ACHN (cell line): ENCODE measurements at regions not wholly inside any gene's neighbourhood (a gene's known extent, or its start where the extent isn't known, plus 50 kb on each side); places are given as distances from the start of the nearest gene placed in this dataset.

Experiments used
- DNase-seq: peaks from one replicate; pipeline ENCODE4 v3.0.0-alpha.2; 2015
- in situ Hi-C: cut with HindIII; loops from 2 replicates; pipeline ENCODE4 v1.10.0; 2017; ENCODE audit warnings: low sequenced_read_pairs, low pct_ligation_motif_present, low pct_unique_long_range_greater_than_20kb

- in situ Hi-C loops = no loop called here
- no peak for DNase-seq
Observed at GRCh38 chr3:55200906-55201305, 273.0 kb upstream of the LRTM1 start.

GRCh38 chr3:55198554-55198953 lies 270.7 kb upstream of the LRTM1 start:
- no peak for DNase-seq
- in situ Hi-C loops = no loop called here

GRCh38 chr3:55197021-55197420 lies 269.2 kb upstream of the LRTM1 start:
- no peak for DNase-seq
- in situ Hi-C loops = no loop called here

GRCh38 chr3:55196495-55196894 lies 268.6 kb upstream of the LRTM1 start:
- in situ Hi-C loops = no loop called here
- no peak for DNase-seq

GRCh38 chr3:55194376-55194775 lies 266.5 kb upstream of the LRTM1 start:
- no peak for DNase-seq
- in situ Hi-C loops = no loop called here

- peak; percentile 48 for DNase-seq
- in situ Hi-C loops = no loop called here
Observed at GRCh38 chr3:55191911-55192775, 264.3 kb upstream of the LRTM1 start.

GRCh38 chr3:55190331-55190730 lies 262.5 kb upstream of the LRTM1 start:
- in situ Hi-C loops = no loop called here

GRCh38 chr3:55189359-55189801 lies 261.5 kb upstream of the LRTM1 start:
- DNase-seq = no peak

More at GRCh38 chr3:55190331-55190730, 262.5 kb upstream of the LRTM1 start:
- no peak for DNase-seq

GRCh38 chr3:55185380-55185779 lies 257.5 kb upstream of the LRTM1 start:
- DNase-seq = no peak
- in situ Hi-C loops = no loop called here

More at GRCh38 chr3:55189359-55189801, 261.5 kb upstream of the LRTM1 start:
- in situ Hi-C loops = no loop called here

- DNase-seq = no peak
- in situ Hi-C loops = no loop called here
Observed at GRCh38 chr3:55183201-55183600, 255.3 kb upstream of the LRTM1 start.

GRCh38 chr3:55180936-55181535 lies 253.2 kb upstream of the LRTM1 start:
- DNase-seq = peak; percentile 47
- in situ Hi-C loops = no loop called here

GRCh38 chr3:55180161-55180560 lies 252.3 kb upstream of the LRTM1 start:
- in situ Hi-C loops = no loop called here
- DNase-seq = no peak

- no peak for DNase-seq
- in situ Hi-C loops = no loop called here
Observed at GRCh38 chr3:55178336-55178735, 250.5 kb upstream of the LRTM1 start.

- in situ Hi-C loops = no loop called here
- DNase-seq = no peak
Observed at GRCh38 chr3:55177749-55178148, 249.9 kb upstream of the LRTM1 start.

- in situ Hi-C loops = no loop called here
- DNase-seq = no peak
Observed at GRCh38 chr3:55175423-55175822, 247.6 kb upstream of the LRTM1 start.

- no peak for DNase-seq
- in situ Hi-C loops = no loop called here
Observed at GRCh38 chr3:55174747-55175146, 246.9 kb upstream of the LRTM1 start.

- DNase-seq = no peak
- in situ Hi-C loops = no loop called here
Observed at GRCh38 chr3:55173504-55173903, 245.6 kb upstream of the LRTM1 start.

- in situ Hi-C loops = no loop called here
- DNase-seq = no peak
Observed at GRCh38 chr3:55172913-55173312, 245.1 kb upstream of the LRTM1 start.

GRCh38 chr3:55170444-55170843 lies 242.6 kb upstream of the LRTM1 start:
- no peak for DNase-seq
- in situ Hi-C loops = no loop called here

- in situ Hi-C loops = no loop called here
Observed at GRCh38 chr3:55169608-55170072, 241.8 kb upstream of the LRTM1 start.

More at GRCh38 chr3:55169608-55170072, 241.8 kb upstream of the LRTM1 start:
- peak; percentile 74 for DNase-seq
